GM18511 (cell line): ENCODE measurements at regions not wholly inside any gene's neighbourhood (a gene's known extent, or its start where the extent isn't known, plus 50 kb on each side); places are given as distances from the start of the nearest gene placed in this dataset.

ENCODE experiments used
- ATAC-seq: cut with Tn5 transposase; IDR thresholded peaks from one replicate; pipeline ENCODE4 v1.9.1; 2021; ENCODE audit warnings: mild to moderate bottlenecking, moderate library complexity; ENCODE audit not compliant: unreplicated experiment

DNA sequence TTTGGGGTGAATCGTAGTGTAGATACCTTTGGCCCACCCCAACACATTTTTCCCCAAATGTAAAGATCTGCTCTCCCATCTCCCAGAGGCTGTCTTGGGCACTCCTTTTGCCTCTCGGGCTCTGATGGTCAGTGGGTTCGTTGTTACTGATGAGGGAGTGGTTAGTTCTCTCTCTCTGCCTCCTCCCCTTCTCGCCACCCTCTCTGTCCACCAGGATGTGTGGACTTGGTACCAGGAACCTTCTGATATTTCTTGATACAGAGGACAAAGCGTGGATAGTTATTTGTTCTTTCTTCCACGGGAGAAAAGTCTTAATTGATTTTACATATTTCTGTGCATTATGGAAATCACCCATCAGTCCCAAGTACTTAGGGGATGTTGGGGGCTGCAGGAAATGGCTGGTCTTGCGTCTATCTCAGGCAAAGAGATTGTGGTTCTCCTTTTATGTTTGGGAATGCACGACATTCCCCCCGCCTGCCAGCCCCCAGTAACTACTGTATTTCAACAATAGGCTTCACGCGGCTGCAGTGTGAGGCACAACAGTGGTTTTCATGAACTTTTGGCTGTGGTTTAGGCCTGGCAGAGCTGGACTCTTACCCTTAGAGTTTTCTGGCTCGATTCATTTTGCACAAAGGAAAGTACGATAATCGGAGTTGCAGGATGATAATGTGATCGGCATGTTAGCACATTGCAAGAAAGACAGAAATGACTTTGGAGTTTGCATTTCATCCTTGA is 79.0 kb upstream of the ZNF536 start:
- no peak for ATAC-seq

DNA sequence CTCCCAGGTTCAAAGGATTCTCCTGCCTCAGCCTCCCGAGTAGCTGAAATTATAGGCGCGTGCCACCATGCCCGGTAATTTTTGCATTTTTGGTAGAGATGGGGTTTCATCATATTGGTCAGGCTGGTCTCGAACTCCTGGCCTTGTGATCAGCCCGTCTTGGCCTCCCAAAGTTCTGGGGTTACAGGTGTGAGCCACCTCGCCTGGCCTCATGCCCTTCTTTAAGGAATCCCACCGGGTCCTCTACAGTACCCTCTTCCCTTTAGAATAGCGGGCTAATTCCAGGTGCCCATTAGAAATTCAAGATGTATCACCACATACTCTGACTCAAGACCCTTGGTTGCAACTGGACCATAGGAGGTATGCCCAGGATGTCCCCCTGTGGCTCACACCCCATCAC is 74.2 kb upstream of the ZNF536 start:
- ATAC-seq: no peak

DNA sequence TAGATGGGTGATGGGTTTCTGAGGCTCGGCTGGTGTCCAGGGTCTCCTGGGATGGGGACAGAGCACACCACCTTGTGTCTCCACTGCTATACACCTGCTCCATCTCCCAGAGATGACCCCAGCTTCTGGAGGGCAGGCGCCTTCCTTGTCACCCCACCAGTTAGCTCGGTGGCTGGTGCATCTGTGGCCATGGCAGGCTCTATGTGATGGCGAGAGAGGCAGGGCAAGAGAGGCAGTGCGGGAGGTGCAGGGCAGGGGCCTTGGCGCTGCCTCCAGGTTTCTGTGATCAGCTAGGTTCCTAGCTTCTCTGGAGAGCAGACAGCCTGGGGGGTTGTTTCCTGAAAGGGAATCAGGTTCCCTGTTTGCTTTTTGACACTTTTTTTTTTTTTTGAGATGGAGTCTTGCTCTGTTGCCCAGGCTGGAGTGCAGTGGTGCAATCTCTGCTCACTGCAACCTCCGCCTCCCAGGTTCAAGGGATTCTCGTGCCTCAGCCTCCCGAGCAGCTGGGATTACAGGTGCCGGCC is 69.0 kb upstream of the ZNF536 start:
- ATAC-seq: no peak

DNA sequence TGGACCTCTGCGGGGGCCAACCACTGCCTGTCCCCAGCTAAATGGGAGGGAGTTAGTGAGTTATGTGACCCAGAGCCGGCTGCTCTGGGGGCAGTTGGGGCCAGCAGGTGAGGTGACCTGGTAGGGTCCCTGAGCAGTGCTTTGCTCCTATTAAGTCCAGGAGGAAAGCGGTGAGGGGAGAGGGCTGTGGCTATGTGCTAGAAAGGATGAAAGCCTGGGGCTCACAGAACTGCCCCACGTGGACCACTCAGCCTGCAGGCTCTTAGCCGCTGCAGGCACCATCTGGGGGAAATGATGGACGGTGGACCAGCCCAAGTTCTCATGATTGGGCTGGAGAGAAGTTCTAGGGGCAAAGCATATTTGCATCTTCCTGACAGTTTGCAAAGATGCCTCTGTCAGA is 67.6 kb upstream of the ZNF536 start:
- no peak for ATAC-seq

DNA sequence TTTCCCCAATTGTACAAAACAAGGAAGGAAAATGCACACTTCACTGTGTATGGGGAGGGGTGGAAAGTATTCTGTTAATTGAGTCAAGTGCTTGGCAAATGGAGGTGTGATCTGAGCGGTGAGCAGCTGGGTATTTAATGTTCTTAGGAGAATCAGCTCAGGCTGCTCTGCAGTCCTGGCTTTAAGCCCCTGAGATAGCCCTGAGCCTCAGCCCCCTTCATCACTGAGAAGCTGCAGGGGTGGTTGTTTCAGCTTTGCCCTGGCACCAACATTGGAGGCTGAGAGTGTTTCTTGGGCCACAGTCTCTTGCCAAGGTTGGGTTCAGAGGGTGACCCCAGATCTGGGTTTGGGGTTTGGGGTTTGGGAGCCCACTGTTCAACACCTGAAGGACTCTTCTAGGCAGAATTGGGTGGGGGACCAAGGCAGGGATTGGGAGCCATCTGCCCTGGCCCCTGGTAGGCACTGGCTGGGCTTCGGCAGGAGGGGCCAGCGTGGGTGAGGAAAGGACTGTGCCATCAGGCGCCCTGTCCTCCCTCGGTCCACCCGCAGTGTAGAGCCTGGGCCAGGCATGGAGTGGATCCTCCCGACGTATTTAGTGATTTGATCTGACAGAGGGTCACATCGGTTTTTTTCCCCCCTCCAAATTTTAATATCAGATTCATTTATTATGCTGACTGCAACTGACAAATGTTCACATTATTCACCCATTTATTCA is 66.7 kb upstream of the ZNF536 start:
- no peak for ATAC-seq

DNA sequence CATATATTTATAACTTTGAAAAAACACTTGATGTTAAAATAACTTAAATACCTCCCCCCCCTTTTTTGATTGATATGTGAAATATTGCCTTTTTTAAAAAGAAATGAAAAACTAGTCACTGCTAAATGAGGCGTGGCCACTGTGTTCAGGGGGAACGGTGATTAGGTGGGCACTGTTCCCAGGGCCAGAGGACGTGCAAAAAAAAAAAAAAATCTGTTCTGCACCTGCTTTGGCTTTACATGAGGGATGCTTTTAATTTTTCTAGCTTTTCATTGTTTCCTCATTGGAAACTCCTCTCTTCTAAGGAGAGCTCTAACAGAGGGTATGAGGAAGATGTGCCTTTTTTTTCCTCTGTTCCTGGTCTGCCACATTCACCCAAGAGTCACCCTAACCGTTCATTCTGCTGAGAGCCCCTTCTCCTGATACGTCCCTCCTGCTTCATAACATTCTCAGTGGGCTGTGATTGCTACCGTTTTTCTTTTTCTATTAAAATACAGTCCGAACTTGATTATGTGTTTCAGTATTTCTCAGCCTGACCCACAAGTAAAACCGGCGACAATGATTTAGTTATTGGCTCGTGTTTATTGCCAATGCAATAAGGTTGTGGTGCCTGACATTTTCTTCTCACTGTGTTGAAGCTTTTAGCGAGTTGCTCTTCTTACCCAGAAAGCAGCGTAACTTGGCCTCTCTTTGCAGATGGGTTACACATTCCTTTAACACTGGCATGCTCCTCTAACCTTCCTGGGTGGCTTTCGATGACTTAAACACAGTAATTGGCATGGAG is 64.8 kb upstream of the ZNF536 start:
- ATAC-seq: no peak

DNA sequence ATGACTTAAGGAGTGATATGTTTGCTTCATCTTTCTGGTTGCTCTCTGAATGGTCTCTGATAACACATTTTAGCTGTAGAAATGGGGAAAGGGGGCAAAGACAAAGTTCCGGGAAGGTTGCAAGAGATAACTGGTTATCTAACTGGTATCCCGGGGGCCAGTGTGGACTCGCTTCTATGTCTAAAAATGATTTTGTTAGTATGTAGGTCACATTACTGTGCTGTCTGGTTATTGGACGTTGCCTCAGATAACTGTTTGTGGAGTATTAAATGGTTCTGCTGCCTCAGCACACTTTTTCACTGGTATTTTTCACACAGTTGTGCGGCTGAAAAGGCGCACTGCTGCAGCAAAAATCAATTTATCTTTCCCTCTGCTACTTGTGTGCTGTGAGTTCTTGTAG is 63.0 kb upstream of the ZNF536 start:
- no peak for ATAC-seq

DNA sequence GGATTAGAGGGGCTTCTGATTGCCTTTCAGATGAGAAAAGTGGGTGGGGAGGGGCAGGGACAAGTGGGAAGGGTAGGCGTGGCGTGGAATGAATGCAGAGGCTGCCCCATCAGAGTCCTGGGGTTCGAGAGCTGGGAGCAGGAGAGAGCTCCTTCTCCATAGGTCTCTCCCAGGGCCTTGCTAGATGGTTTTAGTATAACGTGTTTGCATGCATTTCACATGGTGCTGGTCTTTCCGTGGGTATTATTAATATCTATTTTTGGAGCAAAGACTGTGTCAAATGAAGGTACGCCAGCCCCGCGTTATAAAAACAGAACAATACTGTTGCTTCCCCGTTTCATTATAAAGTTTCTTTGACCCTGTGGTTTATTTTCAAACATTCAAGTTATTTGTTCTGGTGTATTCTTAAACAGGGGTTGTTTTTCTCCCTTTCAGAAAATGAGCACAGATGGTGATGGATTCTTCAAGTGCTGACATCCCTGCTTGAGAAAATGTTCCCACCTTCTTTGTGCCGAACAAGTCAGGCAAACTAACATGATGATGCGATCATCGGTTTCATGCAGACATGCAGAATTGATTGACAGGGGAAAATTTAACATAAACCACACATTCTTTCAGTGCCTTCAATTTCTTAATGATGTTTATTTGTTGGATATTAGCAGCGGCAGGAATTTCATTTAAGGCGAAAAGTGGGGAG is 62.1 kb upstream of the ZNF536 start:
- no peak for ATAC-seq

DNA sequence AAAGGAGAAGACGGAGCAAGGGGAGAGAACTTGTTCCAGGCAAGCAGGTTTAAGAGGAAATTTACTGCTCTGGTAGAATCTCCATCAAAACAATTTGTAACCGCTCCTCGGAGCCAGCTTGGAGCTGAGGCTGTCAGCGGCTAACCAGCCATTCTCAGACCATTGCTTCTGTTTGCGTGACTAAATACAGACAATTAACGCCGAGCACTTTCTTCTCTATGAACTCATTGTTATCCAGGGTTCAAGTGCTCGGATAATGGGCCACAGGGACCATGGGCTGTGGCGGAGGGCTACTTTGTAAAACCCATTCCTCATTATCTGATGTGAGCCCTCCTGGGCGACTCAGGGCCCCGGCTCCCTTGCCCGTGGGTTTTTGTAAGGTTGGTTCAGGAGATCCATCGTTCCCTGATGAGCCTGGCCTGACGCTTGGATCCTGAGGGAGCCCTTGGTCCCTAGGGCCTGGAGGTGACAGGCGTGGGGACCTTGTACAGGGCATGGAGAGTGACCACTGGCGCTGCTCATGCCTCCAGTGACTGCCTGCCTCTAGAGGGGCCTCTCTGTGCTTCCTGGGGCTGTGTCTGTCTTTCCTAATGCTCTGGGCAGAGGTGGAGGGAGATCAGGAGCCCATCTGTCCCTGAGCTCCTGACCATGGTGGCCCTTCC is 61.5 kb upstream of the ZNF536 start:
- no peak for ATAC-seq

DNA sequence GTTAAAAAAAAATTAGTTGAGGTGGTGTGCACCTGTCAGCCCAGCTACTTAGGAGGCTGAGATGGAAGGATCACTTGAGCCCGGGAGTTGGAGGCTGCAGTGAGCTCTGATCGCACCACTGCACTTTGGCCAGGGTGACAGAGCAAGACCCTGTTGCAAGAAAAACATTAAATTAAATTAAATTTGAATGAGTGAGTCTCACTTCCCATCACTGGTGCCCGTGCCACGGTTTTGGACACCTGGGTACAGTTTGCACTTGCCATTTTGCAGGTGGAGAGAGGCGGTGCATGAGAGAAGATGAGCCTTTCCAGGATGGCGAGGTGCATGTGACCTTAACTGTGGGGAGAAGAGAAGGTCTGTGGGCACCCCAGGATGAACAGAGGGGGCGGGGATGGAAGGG is 60.3 kb upstream of the ZNF536 start:
- ATAC-seq: no peak

DNA sequence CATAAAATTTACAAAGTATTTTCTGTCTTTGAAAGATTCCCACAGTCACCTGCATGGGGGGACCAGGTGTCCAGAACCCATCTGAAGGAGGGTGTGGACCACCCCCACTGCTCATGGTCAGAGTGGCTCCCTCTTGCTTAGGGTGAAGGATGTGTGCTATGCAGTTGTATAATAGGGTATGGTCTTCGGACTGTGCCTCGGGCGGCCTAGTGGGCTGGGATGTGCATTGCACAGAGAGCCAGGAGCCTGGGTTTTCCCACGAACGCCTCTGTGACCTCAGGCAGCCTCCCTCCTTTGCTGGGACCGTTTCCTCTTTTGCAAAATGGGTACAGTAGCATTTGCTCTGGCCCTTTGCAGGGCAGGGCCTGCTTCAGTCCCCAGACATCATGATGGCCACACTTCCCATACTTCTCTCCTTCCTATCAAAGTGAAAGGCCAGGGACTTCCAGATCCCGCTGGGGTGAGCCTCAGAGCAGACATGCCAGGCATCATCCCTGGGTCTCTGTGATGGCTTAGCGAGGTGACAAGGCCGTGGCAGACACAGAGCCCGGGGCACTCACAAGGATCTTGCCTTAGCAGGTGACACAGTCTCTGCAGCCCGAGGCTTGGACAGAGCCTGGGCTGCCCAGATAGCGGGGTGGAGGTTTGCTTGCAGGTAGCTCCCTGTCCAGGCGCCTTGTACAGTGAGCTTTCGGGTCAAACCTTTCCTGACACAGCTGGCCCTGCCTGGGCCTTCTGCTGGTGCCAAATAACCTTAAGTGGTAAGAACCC is 59.4 kb upstream of the ZNF536 start:
- ATAC-seq: no peak

DNA sequence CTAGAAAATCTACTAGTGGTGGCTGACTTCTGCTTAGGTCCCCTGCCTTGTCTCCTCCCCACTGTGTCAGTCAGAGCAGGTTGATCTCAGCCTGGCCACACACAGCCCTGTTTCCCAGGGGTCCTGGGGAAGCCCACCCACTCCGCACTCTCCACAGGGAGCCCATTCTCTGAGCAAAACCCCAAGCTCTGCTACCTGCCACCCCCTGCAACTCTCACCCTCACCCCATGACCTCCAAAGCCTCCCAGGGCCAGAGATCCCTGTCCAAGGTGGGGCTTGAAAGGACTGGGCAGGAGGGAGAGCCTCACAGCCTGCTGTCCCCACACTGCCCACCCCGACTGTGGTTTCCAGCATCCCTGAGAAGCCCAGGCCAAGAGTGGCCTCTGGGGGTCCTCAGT is 58.8 kb upstream of the ZNF536 start:
- ATAC-seq: no peak

DNA sequence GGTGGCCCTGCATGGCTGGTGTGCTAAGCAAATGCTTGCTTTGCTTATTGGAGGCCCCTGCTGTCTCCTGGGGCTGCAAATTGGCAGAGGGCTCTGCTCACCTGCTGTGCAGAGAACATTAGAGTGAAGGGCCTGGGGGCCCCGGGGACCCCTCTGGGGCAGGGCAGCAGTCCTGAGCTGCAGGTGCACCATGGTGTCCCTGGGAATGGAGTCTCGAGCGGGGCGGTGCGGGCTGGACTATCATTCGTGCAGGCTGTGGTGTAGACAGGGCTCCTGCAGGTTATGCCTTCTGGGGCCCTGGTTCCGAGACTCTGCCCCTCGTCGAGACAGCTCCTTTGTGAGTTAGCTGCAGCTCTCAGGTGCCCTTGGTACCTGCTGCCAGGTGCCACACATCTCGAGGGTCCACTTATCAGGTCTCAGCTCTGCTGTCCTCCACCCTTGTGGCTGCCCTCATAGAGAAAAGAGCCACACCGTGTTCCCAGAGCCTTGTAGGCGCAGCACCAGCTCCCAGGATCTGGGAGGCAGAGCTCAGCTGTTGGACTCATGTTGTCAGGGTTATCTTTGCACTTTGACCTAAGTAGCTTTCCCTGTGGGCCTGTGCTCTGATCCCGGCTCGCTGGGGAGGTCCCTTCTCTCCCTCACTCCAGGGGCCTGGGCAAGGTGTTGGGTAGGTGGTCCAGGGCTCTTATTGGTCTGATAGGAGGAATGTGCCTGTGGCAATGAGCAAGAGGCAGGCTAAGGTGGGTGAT is 58.0 kb upstream of the ZNF536 start:
- no peak for ATAC-seq

DNA sequence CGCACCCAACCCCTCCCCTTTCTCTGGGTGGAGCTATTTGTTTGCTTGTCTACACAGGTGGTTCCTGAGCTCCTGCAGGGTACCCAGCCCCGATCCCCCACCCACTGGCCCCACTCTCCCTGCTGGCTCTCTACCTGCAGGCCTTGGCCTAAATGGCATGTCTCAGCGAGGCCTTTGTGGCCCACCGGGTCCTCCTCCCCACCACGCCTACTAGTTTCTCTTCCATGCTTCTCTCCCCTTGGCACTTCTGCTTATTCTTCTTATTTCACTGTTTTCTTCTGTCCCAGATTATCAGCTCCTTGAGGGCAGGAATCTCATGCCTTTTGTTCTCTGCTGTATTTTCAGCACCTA is 57.4 kb upstream of the ZNF536 start:
- no peak for ATAC-seq

DNA sequence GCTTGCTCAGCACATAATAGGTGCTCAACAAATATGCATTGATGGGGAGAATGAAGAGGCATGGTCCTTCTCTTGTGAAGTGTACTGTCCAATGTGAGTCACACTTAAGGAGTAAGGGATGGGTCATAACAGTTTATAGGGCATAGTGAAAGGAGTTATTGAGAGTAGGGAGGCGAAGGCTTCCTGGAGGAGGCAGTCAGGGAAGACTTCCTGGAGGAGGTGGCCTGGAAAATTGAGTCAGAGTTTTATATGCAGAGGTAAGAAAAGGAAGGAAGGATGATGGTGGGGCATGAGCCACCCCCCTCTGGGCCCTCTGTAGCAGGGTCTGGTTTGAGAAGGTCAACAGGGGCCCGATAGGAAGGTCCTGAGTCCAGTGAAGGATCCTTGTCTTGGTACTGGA is 57.0 kb upstream of the ZNF536 start:
- no peak for ATAC-seq

DNA sequence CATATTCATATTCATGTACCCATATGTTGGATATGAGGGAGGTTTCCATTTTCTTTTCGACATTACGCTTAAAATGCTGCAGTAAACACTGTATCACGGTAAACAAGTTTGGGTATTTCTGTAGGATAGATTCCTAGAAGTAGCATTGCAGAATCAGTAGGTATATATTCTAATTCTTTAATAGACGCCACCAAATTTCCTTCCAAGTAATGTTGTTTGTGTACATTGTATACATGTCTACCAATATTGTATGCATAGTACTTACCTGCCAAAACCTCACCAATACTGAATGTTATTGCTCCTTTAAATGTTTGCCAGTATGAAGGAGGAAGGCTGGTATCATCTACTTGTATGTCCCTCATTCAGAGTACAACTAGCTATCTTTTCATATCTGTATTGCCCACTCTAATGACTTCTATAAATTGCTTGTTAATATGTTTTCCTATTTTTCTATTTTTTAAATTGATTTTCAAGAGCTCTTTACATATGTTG is 56.1 kb upstream of the ZNF536 start:
- no peak for ATAC-seq

DNA sequence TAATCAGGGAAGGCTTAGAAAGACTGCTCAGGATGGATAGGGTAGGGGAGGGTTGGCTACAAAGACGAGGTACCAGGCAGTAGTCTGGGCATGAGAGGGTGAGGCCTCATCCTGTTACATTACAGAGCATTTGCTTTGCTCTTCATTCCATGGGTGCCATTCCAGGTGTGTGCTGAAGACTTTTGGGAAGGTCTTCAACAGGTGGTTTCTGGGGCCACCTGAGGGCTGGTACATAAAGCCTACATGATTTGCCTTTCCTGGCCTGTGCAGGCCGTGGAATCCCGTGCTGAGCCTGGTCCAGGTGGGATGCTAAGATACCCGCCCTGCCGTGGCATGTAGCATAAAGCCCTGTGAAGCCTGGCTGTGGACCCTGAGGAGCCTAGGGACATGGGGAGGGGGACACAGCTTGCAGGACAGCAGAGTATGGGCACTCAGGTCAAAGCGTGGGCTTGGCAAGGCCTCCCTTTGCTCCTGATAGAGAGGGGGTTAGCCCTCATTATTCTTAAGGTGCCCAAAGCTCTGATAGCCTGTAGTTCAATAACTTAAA is 55.6 kb upstream of the ZNF536 start:
- no peak for ATAC-seq

DNA sequence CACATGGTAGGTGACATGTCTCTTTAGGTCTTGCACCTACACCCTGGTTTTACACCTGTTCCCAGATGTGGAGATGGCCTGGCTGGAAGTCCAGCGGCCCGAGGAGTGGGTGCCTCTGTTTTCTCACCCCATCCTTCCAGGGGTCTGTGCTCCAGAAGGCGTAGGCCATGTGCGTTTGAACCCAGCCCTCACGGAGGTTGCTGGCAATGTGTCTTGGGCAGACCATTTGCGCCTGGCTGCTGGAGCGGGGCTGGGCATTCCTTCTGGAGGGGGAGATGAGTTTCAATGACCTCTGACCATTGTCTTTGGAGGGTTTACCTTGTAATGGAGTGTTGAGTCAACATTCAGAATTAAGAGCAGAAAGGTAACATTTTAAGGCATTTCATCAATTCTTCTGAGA is 54.8 kb upstream of the ZNF536 start:
- no peak for ATAC-seq

DNA sequence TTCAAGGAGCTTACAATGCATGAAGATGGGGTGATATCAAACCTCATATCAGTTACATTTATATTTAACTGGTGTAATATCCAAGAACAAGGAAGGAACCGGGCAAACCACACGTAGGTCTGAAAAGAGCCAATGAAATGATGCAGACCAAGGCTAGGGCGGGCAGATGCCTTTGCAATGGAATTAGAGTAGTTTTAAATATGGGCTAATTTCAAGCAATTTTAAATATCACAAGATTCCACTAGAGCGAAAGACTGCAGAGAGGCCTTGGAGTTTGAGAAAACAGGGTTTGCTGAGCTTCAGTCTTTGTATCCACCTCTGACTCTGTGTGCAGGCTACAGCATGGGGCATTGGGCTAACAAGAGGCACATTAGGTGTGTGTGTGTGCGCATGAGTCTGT is 53.9 kb upstream of the ZNF536 start:
- ATAC-seq: no peak
